ENCODE measurements at regions not wholly inside any gene's neighbourhood (a gene's known extent, or its start where the extent isn't known, plus 50 kb on each side); places are given as distances from the start of the nearest gene placed in this dataset.

- TF ChIP-seq CTCF (IDR thresholded peaks at IDR 0.05) (no peak), POLR2A (IDR thresholded peaks at IDR 0.05) (no peak)
These were observed 334.8 kb downstream of the WDR11 start for GRCh38 chr10:121185816-121186455.
